ENCODE measurements at regions not wholly inside any gene's neighbourhood (a gene's known extent, or its start where the extent isn't known, plus 50 kb on each side); places are given as distances from the start of the nearest gene placed in this dataset.
"Not testable (repeated sequence)": the region's sequence is repeated elsewhere in the genome, so short reads cannot be mapped to it uniquely, and the experiment has no call there.

- Mint-ChIP-seq H3K36me3 (ENCODE audit: insufficient read depth, unreplicated experiment) (no peaks in the 10 kb centered on the region), H3K4me3 (ENCODE audit: unreplicated experiment) (no peak overlapping the region), H3K4me1 (ENCODE audit: insufficient read depth, unreplicated experiment) (no peaks in the 10 kb centered on the region), H3K27me3 (ENCODE audit: insufficient read depth, unreplicated experiment) (no peaks in the 10 kb centered on the region), H3K27ac (ENCODE audit: low read depth, unreplicated experiment) (no peak overlapping the region), H3K9me3 (ENCODE audit: unreplicated experiment) (peaks cover 12% of the 10 kb centered on the region)
- intact Hi-C loops (cut with micrococcal nuclease) = no loop called here
- ChIA-PET POLR2A (interaction anchor here (1.2 kb wide), 1 partner anchor 12 kb away, joined by 3 read pairs; no protein-coding TSS in a partner anchor), CTCF (no interaction called here)
- DNase-seq (ENCODE audit: unreplicated experiment) = no peak
- no peak for TF ChIP-seq CTCF (IDR thresholded peaks at IDR 0.05; ENCODE audit: unreplicated experiment)
- no TSS peak for BruUV-seq (replicated peaks)
Measured at GRCh38 chr12:72978999-72979398, 706.8 kb downstream of the TRHDE start.

- no peaks in the 10 kb centered on the region for H3K27me3 Mint-ChIP-seq (ENCODE audit: insufficient read depth, unreplicated experiment)
- H3K36me3 Mint-ChIP-seq (ENCODE audit: insufficient read depth, unreplicated experiment) = no peaks in the 10 kb centered on the region
Measured at GRCh38 chr12:72982356-72982755, 710.2 kb downstream of the TRHDE start.

GRCh38 chr12:72986963-72987362 is 714.8 kb downstream of the TRHDE start:
- Mint-ChIP-seq H3K27me3 (ENCODE audit: insufficient read depth, unreplicated experiment) (no peaks in the 10 kb centered on the region), H3K27ac (ENCODE audit: low read depth, unreplicated experiment) (no peak overlapping the region), H3K9me3 (ENCODE audit: unreplicated experiment) (peaks cover 7% of the 10 kb centered on the region), H3K4me3 (ENCODE audit: unreplicated experiment) (no peak overlapping the region), H3K36me3 (ENCODE audit: insufficient read depth, unreplicated experiment) (no peaks in the 10 kb centered on the region), H3K4me1 (ENCODE audit: insufficient read depth, unreplicated experiment) (peaks cover 10% of the 10 kb centered on the region)
- no TSS peak for BruUV-seq (replicated peaks)
- CTCF ChIA-PET = no interaction called here
- no peak for DNase-seq (ENCODE audit: unreplicated experiment)
- POLR2A ChIA-PET = no interaction called here
- intact Hi-C loops (cut with micrococcal nuclease) = no loop called here
- TF ChIP-seq CTCF (IDR thresholded peaks at IDR 0.05; ENCODE audit: unreplicated experiment) = no peak

More at GRCh38 chr12:72982356-72982755, 710.2 kb downstream of the TRHDE start:
- peaks cover 8% of the 10 kb centered on the region for H3K9me3 Mint-ChIP-seq (ENCODE audit: unreplicated experiment)
- H3K4me1 Mint-ChIP-seq (ENCODE audit: insufficient read depth, unreplicated experiment) = peaks cover 3% of the 10 kb centered on the region
- TF ChIP-seq CTCF (IDR thresholded peaks at IDR 0.05; ENCODE audit: unreplicated experiment) = no peak
- ChIA-PET POLR2A (no interaction called here), CTCF (no interaction called here)
- H3K4me3 Mint-ChIP-seq (ENCODE audit: unreplicated experiment) = no peak overlapping the region
- H3K27ac Mint-ChIP-seq (ENCODE audit: low read depth, unreplicated experiment) = no peak overlapping the region
- intact Hi-C loops (cut with micrococcal nuclease) = no loop called here
- DNase-seq (ENCODE audit: unreplicated experiment) = peak; percentile 2
- no TSS peak for BruUV-seq (replicated peaks)

- H3K4me3 Mint-ChIP-seq (ENCODE audit: unreplicated experiment) = no peak overlapping the region
- no peaks in the 10 kb centered on the region for H3K36me3 Mint-ChIP-seq (ENCODE audit: insufficient read depth, unreplicated experiment)
- no peak for DNase-seq (ENCODE audit: unreplicated experiment)
- peaks cover 16% of the 10 kb centered on the region for H3K4me1 Mint-ChIP-seq (ENCODE audit: insufficient read depth, unreplicated experiment)
- intact Hi-C loops (cut with micrococcal nuclease) = no loop called here
- BruUV-seq (replicated peaks) = no TSS peak
- H3K27me3 Mint-ChIP-seq (ENCODE audit: insufficient read depth, unreplicated experiment) = no peaks in the 10 kb centered on the region
- peaks cover 7% of the 10 kb centered on the region for H3K9me3 Mint-ChIP-seq (ENCODE audit: unreplicated experiment)
- H3K27ac Mint-ChIP-seq (ENCODE audit: low read depth, unreplicated experiment) = no peak overlapping the region
- ChIA-PET POLR2A (interaction anchor here (0.6 kb wide), 1 partner anchor 27 kb away, joined by 3 read pairs; no protein-coding TSS in a partner anchor), CTCF (no interaction called here)
- TF ChIP-seq CTCF (IDR thresholded peaks at IDR 0.05; ENCODE audit: unreplicated experiment) = no peak
Measured at GRCh38 chr12:72989458-72989947, 717.3 kb downstream of the TRHDE start.

GRCh38 chr12:72995029-72995428 is 722.9 kb downstream of the TRHDE start:
- H3K9me3 Mint-ChIP-seq (ENCODE audit: unreplicated experiment); CTCF ChIA-PET; intact Hi-C loops (cut with micrococcal nuclease); BruUV-seq (replicated peaks); POLR2A ChIA-PET; H3K4me3 Mint-ChIP-seq (ENCODE audit: unreplicated experiment); H3K36me3 Mint-ChIP-seq (ENCODE audit: insufficient read depth, unreplicated experiment); H3K27ac Mint-ChIP-seq (ENCODE audit: low read depth, unreplicated experiment); H3K27me3 Mint-ChIP-seq (ENCODE audit: insufficient read depth, unreplicated experiment); DNase-seq (ENCODE audit: unreplicated experiment); H3K4me1 Mint-ChIP-seq (ENCODE audit: insufficient read depth, unreplicated experiment): not testable (repeated sequence)
